Bronchial epithelial cell (primary cell): ENCODE measurements at regions not wholly inside any gene's neighbourhood (a gene's known extent, or its start where the extent isn't known, plus 50 kb on each side); places are given as distances from the start of the nearest gene placed in this dataset.

Source experiments
- DNase-seq: peaks from one replicate; pipeline ENCODE4 v3.0.0-alpha.2; 2010; ENCODE audit warnings: low read depth
- FAIRE-seq: peaks from 2 replicates; lab custom pipeline; 2011; peaks lifted over from hg19 to GRCh38; lab: Jason Lieb, UNC
- H3K27me3 ChIP-seq: 2 replicates; pipeline ENCODE4 v1.5.1; 2011; ENCODE audit warnings: low read length; ENCODE audit not compliant: control insufficient read depth, insufficient read depth
- H3K36me3 ChIP-seq: 2 replicates; pipeline ENCODE4 v1.5.1; 2011; ENCODE audit warnings: low read length; ENCODE audit not compliant: control insufficient read depth, insufficient read depth
- H3K4me3 ChIP-seq: 2 replicates; pipeline ENCODE4 v1.5.1; 2011; ENCODE audit warnings: mild to moderate bottlenecking, low read depth, low read length, control low read depth
- TF ChIP-seq, protein P1 (sequence below): IDR thresholded peaks from 2 replicates; pipeline ENCODE4 v1.5.1; 2011; ENCODE audit warnings: mild to moderate bottlenecking, moderate library complexity, low read length, control low read depth, inconsistent platforms; ENCODE audit not compliant: insufficient read depth, severe bottlenecking

DNA sequence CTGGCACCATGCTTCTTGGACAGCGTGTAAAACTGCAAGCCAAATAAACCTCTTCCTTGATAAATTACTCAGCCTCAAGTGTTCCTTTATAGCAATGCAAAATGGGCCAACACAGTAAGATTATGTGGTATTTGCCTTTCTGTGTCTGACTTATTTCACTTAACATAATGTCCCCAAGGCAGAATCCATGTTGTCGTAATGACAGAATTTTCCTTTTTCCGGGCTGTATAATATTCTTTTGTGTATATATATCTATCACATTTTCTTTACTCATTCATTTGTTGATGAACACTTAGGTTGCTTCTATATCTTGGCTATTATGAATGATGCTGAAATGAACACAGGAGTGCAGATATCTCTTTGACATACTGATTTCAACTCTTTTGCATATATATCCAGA lies 209.1 kb upstream of the PTER start:
- Histone ChIP-seq H3K4me3 (no peak overlapping the region), H3K27me3 (no peaks in the 10 kb centered on the region), H3K36me3 (no peaks in the 10 kb centered on the region)
- DNase-seq (no peak), FAIRE-seq (no peak)
- TF ChIP-seq, protein P1, sequence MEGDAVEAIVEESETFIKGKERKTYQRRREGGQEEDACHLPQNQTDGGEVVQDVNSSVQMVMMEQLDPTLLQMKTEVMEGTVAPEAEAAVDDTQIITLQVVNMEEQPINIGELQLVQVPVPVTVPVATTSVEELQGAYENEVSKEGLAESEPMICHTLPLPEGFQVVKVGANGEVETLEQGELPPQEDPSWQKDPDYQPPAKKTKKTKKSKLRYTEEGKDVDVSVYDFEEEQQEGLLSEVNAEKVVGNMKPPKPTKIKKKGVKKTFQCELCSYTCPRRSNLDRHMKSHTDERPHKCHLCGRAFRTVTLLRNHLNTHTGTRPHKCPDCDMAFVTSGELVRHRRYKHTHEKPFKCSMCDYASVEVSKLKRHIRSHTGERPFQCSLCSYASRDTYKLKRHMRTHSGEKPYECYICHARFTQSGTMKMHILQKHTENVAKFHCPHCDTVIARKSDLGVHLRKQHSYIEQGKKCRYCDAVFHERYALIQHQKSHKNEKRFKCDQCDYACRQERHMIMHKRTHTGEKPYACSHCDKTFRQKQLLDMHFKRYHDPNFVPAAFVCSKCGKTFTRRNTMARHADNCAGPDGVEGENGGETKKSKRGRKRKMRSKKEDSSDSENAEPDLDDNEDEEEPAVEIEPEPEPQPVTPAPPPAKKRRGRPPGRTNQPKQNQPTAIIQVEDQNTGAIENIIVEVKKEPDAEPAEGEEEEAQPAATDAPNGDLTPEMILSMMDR = no peak

DNA sequence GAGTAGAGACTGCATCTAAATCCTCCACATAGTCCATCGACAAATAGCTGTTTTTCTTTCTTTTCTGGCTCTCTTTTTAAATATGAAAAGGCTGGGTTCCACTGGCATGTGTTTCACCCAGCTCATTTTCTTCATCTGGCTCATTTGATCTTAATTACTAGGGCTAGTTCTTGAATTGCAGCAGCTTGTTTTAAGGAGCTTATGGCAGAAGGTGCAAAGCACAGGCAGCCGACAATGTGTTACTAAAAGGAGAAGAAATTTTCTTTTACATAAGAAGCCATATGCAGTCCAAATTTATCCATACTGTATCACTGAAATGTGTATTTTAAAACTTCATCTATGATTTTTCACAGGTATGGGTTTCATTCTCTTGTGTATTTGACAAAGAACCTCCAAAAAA lies 205.6 kb upstream of the PTER start:
- DNase-seq (no peak), FAIRE-seq (no peak)
- H3K4me3 ChIP-seq = no peak overlapping the region
- no peaks in the 10 kb centered on the region for H3K36me3 ChIP-seq
- TF ChIP-seq, protein P1 = no peak
- H3K27me3 ChIP-seq = no peaks in the 10 kb centered on the region

DNA sequence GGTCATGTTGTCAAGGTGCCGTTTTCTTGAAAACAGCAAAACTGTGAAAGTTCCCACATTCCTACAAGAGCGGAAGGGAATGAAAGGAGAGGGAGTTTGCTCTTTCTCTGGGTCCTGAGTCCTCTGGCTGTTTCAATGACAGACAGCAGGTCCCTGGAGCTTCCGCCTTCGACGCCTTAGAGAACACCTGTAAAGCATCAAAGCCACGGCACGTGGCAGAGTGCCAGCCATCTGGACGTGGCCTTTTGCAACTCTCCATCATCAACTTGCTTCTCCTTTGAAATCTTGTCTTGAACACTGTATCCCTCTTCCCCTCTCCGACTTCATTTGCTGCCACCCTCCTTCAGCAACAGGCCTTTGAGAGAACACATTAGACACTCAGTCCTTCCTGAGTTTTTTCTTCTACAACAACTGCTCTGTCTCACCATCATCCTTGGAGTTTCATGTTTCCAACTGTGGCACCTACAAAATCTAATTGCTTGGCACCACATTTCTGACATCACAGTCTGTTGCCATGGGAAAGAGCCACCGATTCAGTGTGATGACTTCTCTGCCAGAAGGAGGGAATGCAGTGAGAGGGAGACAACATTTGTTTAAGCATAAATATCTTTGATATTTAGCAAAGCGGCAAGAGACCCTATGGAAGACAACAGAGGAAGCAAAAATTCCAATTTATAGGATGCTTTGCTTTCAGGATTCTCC lies 204.9 kb upstream of the PTER start:
- TF ChIP-seq, protein P1 = no peak
- FAIRE-seq = peak; percentile 23
- no peak for DNase-seq
- no peaks in the 10 kb centered on the region for H3K36me3 ChIP-seq
- no peaks in the 10 kb centered on the region for H3K27me3 ChIP-seq
- H3K4me3 ChIP-seq = no peak overlapping the region

DNA sequence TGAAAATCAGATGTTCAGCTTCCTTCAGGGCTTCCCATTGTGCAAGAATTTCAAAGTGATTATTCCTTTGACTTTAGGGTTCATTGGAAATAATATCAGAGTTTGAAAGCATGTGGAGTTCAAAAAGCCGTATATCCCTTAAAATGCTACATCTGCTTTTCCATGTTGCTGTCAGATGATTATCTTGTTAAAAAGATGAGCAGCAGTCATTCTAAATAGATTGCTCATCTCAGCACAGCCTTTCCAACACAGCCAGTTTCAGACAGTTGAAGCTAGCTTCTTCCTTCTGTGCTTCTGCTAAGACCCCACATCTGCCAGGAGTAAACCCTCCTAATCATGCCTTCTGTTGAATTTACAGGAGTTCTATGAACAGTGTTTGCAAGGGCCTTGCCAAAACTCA lies 204.4 kb upstream of the PTER start:
- DNase-seq (no peak), FAIRE-seq (no peak)
- Histone ChIP-seq H3K27me3 (no peaks in the 10 kb centered on the region), H3K36me3 (no peaks in the 10 kb centered on the region), H3K4me3 (no peak overlapping the region)
- TF ChIP-seq, protein P1 = no peak

DNA sequence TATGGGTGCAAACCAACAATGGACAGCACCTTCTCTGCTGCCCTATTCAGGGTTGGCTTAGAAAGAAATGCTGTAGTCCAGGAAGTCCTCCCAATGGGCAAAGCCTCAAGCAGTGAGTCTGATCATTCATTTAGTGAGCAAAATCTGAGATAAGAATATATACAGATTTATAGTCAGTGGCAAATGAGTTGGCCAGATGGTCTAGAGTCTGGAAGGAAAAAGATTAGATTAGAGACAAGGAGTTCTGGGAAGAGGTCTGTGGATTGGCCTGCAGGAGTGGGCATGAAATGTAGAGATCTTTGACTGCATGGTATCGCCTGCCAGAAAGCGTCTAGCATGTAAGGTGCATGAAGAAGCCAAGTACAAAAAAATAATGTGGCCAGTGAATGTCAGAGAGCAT lies 201.9 kb upstream of the PTER start:
- H3K27me3 ChIP-seq = no peaks in the 10 kb centered on the region
- no peak overlapping the region for H3K4me3 ChIP-seq
- TF ChIP-seq, protein P1 = no peak
- H3K36me3 ChIP-seq = no peaks in the 10 kb centered on the region
- DNase-seq (no peak), FAIRE-seq (no peak)

DNA sequence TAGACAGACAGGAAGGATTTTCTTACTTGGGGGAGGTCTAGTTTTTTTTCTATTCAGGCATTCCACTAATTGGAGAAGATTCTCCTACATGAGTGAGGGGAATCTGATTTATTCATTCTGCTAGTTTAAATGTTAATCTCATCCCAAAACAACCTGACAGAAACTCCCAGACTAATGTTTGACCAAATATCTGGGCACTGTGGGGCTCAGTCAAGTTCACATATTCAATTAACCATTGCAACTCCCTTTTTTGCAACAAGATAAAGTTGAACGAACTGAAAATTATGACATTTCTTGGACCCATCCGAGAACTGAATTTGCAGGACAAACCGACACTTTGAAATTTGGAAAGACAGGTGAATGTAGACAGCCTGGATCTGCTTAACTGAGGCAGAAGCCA lies 194.4 kb upstream of the PTER start:
- Histone ChIP-seq H3K36me3 (no peaks in the 10 kb centered on the region), H3K4me3 (no peak overlapping the region), H3K27me3 (no peaks in the 10 kb centered on the region)
- FAIRE-seq = no peak
- TF ChIP-seq, protein P1 = no peak
- no peak for DNase-seq
